ENCODE measurements at regions not wholly inside any gene's neighbourhood (a gene's known extent, or its start where the extent isn't known, plus 50 kb on each side); places are given as distances from the start of the nearest gene placed in this dataset.

DNA sequence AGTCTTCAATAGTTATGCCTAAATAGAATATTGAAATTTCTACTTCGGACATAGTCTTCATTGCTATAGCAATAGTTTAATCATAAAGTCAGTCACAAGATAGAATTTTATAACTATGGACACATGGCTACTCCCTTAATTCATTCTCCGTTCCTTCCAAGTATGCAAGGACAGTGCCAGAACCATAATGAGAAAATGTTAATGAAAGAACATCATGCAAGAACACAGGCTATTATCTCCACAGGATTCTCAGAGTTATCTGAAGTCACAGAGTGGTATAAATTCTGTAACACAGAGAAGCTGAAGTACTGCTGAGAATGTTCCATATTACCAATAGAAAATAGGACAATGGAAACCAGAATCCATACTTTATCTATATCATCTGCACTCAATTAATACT lies 826.2 kb downstream of the EPHA7 start:
- no peak for DNase-seq

DNA sequence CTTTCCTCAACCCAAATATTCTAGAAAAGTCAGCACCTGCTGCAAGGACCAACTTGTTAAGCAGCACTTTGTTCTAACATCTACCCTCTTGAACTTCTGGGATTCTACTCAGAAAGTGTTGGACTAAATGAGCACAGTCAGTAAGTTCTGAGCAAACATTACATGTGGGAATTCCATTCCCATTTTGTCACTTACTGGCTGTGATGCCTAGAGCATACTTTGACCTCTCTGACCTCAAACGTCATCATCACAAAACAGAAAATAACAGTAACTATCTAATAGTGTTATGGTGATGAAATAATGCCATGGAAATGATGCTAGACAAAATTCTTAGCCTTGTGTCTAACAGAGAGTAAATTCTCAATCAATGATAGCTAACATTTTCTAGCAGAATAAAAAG lies 829.4 kb downstream of the EPHA7 start:
- no peak for DNase-seq

DNA sequence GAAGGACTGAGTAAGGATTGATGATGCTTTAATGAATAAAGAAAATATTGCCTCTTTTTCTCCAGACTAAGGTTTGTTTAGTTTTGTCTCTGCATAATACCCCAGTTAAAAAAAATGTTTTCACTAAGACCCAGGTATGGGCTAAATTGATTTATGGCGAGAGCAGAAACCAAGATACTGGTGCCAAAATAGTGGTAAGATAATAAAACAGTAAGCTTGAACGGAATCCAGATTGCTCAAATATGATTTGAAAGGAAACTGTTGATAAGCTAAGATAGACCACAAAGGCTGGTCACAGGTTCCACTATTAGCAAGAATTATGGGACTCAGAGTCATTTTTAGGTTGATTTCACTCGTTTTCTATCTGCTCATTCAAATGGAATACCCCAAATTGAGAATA lies 831.2 kb downstream of the EPHA7 start:
- DNase-seq: no peak

DNA sequence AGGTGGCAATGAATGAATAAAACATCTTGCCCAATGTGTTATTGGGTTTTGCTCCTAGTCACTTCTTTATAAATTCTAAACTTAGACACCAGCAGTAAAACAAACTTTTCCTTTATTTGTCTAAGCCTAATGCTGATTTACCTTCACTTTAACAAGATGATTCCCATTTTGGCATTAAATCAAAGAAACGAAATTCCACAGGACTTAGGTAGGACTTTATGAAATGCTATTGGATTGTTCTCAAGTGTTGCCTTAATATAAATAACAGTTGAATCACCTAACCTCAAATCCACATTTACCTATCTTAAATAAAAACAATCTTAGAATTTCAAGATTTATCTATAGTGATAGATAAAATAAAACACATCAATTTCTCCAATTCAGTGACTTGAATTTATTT lies 831.8 kb downstream of the EPHA7 start:
- DNase-seq: no peak

DNA sequence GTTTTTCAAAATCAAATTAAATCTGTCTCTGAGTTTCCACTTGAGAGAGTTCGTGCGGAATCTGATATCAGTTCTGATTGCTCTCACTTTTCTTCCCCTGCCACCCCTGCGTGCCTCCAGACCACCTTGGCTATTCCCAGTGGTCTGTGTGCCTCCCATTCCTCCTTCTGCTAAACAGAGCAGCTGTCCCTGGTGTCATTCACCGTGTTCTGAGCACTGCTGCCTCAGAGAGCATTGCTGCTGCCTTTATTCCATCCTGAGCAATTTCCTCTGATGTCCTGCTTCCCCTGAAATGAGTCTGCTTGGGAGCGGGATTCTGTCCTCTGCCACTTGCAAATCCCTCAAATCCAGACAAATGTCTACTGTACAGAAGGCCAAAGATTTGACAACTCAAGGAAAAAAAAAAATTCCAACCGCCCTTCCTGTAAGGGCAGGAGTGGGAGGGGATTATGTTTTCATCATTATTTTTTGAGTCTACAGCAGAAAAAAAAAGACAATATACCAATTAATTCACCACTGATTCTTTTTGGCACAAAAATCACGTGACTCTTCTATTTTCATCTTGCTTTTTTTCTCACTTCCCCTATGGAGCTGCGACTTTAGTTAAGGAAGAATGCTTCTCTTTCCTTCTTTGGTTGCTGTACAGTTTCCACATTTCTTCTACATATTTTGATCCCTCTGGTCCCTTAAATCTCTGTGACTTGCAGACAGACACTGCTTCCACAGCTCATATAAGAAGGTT lies 833.0 kb downstream of the EPHA7 start:
- no peak for DNase-seq

DNA sequence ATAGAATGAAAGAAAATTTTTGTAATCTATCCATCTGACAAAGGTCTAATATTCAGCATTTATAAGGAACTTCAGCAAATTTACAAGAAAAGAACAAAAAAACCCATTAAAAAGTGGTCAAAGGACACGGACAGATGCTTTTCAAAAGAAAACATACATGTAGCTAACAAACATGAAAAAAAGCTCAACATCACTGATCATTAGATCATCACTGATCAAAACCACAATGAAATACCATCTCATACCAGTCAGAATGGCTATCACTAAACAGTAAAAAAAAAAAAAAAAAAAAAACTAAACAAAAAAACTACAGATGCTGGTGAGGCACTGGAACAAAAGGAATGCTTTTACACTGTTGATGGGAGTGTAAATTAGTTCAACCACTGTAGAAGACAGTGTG lies 837.1 kb downstream of the EPHA7 start:
- DNase-seq: no peak

DNA sequence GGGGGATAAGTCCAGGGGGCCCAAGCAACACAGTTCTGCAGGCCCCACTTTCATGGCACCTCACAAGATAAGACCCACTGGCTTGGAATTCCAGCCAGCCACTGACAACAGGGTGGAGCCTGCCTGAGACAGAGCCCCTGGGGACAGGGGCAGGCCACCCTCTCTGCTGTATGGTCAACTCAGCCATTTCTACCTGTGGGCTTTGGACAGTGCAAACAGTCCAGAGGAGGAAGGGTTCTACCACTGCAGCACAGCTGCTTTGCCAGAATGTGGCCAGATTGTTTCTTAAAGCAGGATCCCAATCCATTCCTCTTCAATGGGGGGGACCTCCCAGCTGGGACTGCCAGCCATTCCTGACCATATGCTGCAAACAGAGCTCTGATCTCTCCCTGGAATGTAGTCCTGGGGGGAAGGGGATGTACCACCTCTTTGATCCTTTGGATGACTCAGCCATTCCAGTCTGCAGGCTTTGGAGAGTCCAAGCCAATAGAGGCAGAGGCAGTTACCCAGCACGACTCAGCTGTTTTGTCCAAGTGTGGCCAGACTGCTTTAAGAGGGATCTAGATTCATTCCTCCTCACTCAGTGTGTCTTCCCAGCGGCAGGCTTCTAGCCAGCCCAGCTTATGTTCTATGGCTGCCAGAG lies 842.2 kb downstream of the EPHA7 start:
- no peak for DNase-seq

DNA sequence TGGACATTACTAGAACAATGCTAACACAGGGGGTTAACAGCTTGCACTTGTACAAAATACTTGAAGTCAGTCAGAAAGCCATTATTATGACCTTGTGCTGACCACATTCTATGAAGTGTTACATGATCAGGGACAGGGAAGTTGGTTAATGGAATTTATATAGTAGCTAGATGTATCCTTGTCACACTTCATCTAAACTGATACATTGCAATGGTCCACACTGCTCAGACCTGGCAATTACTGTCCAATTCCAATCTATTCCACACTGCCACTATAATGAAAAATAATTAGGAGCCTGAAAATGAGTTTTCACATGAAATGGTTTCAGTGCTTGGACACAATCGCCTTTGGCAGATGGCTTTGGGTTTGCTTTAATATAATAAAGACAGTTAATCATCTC lies 850.8 kb downstream of the EPHA7 start:
- DNase-seq: no peak

DNA sequence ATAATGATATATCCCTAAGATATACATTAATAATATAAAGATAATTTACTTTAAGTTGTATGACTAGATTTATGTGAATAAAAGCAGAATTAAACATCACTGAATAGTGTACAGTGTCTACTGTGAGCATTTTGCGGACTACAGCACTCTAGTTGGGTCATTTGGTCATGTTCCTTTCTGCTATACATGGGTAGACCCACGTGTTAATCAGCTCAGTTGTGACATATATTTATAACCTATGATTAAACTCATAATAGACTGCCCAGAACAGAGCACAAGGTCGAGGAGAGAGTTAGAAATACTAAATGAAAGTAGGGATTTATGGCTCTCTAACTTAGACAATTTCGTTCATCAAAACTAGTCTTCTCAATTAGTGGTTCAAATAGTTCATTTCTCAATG lies 852.7 kb downstream of the EPHA7 start:
- DNase-seq: no peak

DNA sequence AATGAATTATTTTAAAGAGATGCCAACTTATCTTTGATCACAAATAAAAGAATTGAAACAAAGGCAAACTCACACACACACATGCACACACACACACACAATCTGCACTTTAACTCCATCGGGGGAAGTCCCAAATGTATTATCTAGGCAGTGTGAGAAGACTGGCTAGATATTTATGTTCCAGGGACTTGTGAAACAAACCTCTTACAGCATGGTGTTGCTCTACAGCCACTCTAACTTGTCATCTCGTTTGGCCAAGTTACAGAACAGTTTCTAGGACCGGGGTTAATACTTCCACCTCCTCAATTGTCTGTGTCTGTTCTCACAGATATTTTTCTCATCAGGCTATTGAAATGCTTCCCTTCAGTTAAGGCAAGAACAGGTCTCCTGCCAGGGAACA lies 855.0 kb downstream of the EPHA7 start:
- no peak for DNase-seq

DNA sequence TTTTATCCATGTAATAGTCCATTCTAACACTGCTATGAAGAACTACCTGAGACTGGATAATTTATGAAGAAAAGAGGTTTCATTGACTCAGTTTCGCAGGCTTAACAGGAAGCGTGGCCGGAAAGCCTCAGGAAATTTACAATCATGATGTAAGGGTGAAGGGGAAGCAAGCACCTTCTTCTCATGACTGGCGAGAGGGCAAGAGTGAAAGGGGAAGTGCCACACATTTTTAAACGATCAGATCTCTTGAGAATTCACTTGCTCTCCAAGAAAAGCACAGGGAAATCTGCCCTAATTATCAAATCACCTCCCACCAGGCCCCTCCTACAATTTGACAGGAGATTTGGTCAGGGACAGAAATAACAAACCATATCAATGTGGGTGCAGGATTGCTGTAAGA lies 859.7 kb downstream of the EPHA7 start:
- DNase-seq: no peak

DNA sequence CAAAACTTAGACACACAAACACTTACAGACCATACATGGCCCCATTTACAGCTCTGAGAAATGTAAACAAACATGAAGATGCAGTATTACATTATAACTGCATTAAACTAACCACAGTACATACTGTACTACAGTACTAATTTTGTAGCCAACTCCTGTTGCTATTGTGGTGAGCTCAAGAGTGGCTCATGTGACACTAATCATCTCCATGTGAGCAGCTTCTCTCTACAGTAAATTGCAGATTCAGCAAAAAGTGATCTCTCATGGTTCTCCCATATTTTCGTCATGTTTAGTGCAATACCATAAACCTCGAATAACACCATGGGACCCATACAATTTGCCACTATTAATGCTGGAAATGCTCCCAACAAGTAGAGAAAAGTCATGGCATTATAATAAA lies 860.4 kb downstream of the EPHA7 start:
- DNase-seq: no peak

DNA sequence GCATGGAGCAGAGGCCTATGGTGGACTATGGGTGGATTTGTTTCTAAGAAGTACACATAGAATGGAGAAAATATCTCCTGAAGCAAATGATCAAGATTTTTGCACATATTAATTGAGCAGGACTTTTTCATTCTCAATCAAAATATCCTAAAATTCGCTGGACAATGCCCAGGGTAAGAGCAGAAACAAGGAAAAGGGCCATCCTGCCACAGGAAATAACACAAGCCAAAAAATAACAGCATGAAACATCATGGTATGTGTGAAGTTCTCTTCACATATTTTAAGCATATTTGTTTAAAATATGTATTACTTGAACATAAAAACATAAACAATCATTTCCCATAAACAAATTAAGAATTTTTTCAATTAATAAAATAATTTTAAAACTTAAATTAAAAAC lies 868.9 kb downstream of the EPHA7 start:
- no peak for DNase-seq

DNA sequence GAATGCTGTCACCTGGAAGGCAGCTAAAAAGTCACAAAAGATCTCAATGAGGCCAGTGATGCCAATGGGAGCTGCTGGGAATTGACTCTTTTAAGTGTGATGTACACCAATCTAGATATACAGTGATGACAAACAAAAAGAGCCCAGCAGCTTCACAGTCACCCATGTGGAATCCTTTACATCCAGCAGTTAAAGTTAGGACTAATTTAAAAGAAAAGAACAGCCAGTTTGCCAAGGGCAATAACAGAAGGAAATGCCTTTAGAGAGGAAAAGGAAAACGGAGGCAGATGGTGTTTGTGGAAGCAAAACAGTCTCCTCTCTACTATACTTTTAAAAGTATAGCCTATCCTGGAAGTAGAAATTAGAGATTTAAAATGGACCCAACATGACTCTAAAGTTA lies 873.5 kb downstream of the EPHA7 start:
- DNase-seq: no peak

DNA sequence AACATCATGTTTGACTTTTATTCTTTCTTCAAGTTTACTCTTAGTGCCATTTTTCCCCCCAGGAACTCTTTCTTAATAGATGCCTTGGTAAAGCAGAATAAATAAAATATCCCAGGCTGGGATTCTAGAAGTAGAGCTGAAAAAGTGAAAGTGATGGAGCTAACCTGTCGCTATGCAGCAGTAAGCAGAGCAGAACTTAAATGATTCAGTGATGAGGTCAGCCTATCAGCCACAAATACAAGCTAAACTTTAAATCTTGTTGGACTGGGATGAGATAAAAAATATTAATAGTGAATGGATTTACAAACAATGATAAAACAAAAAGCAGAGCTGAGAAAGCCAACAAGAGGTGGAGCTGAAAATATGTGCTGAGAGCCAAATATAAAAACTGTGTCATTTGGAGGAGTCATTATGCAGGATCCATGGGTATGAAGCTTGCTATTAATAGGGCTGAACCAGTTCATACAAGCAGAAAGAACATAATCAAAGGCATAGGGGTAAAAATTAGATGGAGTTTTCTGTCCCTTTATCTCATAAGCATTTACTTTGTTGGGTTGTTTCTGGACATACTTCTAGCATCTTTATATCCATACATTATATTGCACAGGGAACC lies 877.8 kb downstream of the EPHA7 start:
- DNase-seq: no peak

DNA sequence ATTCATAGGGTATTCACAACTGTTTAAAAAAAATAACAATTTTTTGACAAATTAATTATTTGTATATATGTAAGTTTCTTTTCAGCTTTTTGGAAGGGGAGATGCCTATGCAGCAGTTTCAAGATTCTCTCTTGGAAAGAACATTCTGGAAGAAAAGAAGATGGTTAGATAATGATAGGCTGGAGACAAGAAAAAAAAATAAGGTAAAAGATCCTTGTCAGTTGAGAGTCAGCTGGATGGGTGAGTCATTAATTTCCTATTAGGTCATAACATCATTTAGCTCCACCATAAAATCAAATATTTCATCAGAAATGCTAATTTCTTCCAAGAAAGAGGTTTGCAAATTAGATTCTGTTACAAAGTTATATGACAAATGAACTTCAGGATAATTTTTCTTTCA lies 880.4 kb downstream of the EPHA7 start:
- no peak for DNase-seq

DNA sequence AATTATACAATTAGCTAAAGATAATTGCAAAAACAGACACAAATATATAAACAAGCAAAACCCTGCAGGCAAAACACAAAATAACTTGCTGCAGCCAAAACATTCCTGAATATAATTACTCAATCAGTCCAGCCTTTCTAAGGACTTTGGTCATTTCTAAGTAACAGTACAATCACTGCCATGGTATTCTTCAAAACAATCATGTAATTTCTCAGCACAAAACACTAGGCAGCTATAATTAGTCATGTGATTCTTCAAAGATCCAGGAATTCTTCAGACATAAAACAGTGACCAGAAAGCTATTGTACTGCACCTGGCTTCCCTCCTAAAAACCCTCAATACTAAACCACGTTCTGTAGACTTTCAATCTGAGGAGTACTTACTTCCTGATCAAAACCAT lies 881.1 kb downstream of the EPHA7 start:
- no peak for DNase-seq

DNA sequence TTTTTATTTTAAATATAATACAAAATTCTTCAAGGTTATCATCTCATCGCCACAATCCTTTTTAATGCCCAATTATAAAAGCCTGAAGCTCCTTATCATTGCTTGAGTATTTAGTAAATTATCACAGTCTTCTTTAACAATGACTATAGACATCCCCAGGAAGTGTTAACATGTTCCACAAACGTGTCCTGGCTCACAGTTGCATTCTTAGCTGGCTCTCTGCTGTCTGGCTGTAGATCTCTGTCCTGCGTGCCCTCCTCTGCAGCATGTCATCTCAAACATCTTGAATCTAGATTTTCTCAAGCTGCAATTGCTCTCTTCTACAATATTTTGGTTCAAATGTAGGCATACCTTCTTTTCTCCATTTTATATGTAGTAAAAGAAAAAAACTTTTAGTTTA lies 885.2 kb downstream of the EPHA7 start:
- no peak for DNase-seq

DNA sequence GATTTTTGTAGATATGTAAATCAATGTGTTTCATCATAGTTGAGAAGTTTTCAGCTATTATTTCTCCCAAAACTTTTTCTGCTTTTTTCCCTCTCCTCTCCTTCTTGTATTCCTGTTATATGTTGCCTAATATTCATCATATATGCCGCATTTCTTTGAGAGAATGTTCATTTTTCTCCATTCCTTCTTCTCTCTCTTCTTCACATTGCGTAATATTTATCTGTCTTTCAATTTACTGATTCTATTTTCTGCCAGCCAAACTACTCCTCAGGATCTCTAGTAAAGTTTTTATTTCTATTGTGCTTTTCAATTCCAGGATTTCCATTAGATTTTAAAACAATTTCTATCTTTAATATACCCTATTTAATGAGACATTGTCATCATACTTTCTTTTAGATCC lies 896.8 kb downstream of the EPHA7 start:
- DNase-seq: no peak

DNA sequence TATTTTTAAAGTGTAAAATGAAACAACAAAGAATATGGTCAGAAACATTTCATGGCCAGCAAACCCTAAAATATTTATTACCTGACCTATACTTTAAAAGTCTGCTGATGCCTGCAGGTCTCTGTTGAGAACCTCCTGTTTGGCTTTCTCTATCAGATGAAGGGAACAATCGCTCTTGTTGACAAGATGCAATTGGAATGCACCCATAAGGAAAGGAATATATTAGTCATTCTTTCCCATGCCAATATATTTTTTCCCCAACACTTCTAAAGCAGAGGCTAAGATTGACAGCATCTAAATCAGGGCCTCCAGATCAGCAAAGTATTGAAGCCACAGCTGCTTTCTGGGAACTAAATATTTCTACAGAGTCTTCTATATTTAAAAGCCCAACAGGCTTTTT lies 897.8 kb downstream of the EPHA7 start:
- no peak for DNase-seq

DNA sequence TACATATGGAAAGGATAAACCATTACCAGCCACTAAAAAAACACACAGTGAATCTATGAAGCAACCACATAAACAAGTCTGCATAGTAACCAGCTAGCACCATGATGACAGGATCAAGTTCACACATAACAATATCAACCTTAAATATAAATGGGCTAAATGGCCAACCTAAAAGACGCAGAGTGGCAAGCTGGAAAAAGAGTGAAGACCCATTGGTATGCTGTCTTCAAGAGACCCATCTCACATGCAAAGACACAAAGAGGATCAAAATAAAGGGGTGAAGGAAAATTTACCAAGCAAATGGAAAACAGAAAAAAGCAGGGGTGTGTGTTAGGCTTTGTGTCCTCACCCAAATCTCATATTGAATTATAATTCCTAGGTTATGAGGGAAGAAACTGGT lies 909.2 kb downstream of the EPHA7 start:
- DNase-seq: no peak

DNA sequence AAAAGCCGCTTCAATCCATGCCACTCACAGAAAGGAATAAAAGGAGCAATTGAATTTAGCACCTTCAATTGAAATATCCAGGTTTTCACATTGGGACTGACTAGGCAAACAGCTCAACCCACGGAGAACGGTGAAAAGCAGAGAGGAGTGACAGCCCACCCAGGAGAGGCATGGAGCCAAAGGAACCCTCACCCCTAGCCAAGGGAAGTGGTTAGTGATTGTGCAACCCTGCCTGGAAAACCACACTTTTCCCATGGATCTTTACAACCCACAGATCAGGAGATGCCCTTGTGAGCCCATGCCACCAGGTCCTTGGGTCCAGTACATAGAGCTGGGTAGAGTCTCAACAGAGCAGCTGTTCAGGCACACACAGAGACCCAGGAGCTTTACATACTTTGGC lies 911.8 kb downstream of the EPHA7 start:
- DNase-seq: no peak

DNA sequence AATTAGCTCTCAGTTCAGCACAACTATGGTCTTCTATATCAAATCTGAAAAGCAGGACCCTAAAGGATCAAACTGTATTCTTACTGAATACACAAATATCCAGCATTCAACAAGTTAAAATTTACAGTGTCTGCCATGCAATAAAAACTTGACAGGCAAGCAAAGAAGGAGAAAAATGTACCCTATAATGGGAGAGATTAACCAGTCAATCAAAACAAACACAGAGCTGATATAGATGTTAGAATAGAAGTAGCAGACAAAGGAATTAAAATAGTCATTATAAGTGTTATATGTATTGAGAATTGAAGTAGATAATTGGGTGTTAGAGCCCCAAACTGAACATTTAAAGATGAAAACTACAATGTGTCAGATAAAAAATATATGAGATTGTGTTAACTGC lies 914.9 kb downstream of the EPHA7 start:
- DNase-seq: no peak

DNA sequence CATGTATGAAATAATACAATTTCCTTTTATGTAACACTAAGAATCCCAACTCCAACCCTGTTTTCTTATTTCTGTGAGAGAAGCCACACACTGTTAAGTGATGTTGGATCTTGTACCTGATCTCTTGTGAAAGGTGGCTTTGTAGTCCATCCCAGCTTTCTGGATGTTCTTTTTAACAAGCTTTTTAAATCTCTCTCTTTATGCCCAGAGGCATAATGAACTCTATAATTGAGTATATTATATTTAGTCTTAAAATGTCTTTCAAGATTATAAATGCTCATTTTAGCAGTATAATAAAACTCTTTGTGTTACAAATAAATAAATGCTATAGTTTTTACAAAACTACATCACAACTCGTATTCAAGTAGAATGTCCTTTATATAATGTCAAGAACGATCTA lies 922.1 kb downstream of the EPHA7 start:
- no peak for DNase-seq

DNA sequence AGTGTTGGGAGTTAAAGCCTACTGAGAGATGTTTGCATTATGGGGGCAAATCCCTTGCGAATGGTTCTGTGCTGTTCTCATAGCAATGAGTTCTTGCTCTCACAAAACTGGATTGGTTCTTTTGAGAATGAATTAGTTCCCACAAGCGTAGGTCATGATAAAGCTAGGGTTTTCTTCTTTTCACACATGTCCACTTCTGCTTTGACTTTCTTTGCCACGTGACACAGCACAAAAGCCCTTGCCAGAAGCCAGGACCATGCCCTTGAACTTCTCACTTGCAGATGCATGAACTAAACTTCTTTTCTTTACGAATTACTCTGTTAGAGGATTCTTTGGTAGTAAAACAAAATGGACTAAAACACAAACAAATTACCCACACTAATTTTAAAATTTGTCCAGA lies 922.8 kb downstream of the EPHA7 start:
- DNase-seq: no peak
